LHCN-M2 (cell line): ENCODE measurements at regions not wholly inside any gene's neighbourhood (a gene's known extent, or its start where the extent isn't known, plus 50 kb on each side); places are given as distances from the start of the nearest gene placed in this dataset.
"Not testable (repeated sequence)": the region's sequence is repeated elsewhere in the genome, so short reads cannot be mapped to it uniquely, and the experiment has no call there.

Experiments
- DNase-seq: peaks from one replicate; pipeline ENCODE4 v3.0.0-alpha.2; 2012; ENCODE audit warnings: low read depth

DNA sequence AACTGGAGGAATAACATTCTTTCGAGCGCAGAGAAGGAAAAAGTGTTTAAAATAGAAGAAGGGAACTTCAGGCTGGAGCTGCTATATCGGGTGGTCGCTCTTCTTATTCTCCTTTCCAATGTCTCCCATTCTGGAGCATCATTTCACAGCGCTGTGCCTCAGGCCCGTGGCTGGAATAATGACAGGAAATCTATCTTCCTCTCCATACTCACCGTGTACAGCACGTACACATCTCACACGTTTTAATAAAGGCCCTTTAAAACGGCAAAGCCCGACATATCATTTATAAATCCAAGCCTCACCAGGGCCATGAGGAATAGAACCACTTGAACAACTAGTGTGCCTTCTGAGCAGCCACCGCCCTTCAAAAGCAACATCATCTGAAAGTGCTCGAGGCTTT, 264.4 kb downstream of the TEX29 start:
- DNase-seq = no peak

DNA sequence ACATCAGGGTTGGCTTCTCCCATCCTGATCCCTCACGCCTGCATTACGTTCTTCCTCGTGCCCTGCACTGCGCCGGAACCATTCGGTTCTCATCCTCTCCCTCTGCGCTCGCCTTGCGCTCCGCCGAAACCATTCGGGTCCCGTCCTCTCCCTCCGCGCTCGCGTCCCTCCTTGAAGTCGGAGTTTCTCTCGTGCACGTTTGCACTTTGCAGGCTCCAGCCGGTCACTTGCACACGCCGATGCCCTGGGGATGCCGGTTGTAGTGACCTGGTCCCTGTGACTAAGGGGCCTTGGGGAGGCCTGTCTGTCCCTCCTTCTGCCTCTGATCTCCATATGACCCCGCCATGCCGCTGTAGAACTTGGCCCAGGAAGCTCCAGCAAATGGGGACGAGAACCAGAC, 265.8 kb downstream of the TEX29 start:
- DNase-seq = no peak

DNA sequence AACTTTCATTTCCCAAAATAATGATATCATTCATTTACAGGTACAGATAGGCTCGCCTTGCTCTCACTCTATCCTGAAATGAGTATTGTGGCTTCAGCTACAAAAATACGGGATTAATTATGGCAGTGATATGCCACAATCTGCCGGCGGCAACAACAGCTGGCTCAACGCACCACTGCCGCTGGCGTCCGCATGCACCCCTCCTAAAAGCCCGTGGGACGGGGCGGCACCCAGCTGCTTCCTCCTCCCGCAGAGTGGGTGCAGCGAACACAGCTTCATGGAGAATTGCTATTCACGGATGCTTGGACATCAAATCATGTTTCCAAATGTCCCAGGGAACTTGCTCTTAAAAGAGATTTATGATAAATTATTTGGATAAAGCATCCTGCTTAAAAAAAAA, 266.8 kb downstream of the TEX29 start:
- DNase-seq = no peak

DNA sequence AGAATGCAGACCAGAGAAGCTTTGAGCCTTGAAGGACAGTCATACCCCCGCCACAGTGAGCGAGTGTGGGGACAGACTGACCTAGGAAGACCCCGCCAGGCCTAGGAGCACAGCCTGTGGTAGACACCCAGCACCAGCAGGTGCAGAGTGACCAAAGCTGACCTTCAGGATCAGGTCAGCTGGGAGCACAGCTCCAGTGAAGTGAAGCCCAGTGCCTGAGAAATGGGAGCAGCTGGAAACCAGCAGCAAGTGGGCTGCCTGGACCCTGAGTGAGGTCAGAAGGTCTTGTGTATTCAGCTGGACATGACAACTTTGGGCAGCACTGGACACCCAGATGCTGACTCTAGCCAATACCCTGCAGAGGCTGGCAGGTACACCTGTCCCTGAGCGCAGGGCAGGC, 268.9 kb downstream of the TEX29 start:
- no peak for DNase-seq

DNA sequence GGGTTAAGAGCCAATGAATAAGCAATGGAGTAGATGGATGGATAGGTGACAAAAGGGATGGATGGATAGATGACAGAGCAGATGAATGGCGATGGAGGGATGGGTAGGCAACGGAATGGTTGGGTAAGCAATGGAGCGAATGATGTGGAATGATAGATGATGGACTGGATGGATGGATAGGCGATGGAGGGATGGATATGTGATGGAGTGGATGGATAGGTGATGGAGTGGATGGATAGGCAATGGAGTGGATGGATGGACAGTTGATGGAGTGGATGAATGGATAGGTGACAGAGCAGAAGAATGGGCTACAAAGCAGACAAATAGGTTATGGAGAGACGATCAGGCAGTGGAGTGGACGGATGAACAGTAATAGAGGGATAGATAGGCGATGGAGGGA, 269.6 kb downstream of the TEX29 start:
- no peak for DNase-seq

DNA sequence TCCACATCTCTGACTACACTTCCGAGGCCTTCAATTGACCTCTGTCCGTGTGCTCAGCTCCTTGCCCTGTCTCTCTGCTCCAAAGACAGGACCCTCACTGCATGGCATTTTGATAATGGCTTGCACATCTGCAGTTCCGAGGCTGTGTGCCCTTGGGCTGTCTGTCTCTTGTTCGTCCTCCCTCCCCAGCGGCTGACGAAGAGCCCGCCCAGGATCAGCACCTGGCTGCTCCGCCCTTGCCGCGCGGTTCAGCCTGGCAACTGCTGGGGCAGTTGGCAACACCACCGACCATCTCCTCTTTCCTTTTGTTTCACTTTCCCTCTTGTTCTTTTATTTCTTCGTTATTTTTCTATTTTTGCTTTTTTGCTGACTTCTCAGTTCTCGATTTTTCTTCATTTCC, 270.4 kb downstream of the TEX29 start:
- DNase-seq = no peak

GRCh38 chr13:111593490-111593889, 273.0 kb downstream of the TEX29 start:
- DNase-seq = not testable (repeated sequence)

DNA sequence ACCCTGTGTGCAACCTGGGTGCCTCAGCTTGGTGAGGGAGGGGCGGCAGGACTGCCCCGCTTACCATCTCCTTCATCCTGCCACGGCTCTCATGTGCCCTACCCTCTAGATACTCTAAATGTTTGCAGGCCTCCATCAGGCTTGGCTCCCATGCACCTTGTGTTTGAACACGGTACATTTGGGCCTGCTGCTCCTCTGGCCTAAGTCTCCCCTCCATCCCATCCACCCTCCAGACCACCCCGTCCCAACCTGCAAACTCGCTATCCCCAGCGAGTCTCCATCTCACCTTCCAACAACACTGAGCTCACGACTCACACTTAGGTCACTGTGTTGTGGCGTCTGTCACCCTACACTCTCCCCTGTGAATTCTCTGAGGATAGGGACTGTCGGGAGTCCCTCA, 274.2 kb downstream of the TEX29 start:
- DNase-seq = no peak

DNA sequence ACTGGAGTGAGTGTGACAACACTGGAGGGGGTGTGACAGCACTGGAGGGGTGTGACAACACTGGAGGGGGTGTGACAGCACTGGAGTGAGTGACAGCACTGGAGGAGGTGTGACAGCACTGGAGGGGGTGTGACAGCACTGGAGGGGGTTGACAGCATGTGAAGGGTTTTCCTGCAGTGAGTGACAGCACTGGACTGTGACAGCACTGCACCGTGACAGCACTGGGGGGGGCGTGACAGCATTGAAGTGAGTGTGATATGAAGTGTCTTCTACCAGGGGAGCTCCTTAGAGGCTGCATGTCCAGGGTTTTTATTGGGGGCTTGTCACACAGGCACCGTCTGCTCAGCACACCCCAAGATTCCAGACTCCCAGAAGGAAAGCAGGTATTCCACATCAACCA, 274.8 kb downstream of the TEX29 start:
- no peak for DNase-seq

DNA sequence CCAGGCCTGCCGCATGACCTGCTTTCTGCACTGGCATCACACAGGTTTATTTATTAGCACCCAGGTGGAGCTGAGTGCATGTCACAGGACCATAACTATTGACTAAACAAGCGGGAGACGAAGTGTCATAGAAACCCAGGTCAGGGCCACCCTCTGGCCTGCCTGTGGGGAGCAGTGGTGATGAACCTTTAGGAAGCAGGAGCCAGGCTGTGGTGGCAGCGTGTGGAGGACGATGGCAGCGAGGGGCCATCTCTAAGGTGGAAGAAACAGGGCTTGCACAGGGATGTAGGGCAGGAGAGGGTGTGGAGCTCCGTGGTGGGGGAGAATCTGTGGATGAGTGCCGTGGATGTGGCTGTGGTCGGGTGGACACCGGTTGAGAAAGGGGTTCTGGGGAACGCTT, 275.3 kb downstream of the TEX29 start:
- DNase-seq = no peak

GRCh38 chr13:111597191-111597611, 276.8 kb downstream of the TEX29 start:
- DNase-seq = no peak

DNA sequence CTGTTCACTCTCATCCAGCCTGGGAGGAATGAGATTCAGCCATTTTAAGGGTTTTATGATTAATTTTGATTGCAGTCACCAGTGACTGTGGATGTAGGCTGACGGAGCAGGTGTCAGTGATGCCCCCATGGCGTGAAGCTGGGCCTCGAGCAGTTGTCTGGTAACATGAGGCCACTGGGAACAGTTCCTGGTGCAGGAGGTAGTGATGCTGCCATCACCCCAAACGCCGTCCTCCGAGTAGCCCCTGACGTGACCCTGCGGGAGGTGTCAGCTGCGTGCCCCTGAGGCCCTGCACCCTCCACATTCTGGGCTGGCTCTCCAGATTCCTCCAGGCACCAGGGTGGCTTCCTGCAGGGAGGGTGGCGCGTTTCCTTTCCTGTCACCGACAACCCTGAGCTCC, 277.2 kb downstream of the TEX29 start:
- DNase-seq = no peak

GRCh38 chr13:111598747-111599146, 278.3 kb downstream of the TEX29 start:
- DNase-seq = no peak

DNA sequence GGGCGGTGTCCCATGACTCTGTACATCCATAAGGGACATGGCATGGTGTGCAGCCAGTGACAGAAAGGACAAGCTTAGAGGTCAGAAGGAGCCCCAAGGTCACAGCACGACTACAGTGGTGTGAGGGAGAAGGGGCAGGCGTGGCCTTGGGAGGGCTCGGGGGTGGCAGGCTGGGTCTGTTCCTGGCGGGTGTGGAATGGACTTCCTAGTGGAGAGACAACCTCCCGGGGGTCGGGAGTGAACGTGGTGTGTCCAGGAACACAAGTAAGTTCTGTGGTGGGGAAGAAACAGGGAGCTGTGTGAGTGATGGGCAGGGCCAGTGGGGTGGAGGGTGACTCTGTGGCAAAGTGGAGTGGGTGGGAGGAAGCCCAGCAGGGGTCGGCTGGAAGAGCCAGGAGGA, 279.3 kb downstream of the TEX29 start:
- no peak for DNase-seq

GRCh38 chr13:111602874-111603273, 282.4 kb downstream of the TEX29 start:
- no peak for DNase-seq

DNA sequence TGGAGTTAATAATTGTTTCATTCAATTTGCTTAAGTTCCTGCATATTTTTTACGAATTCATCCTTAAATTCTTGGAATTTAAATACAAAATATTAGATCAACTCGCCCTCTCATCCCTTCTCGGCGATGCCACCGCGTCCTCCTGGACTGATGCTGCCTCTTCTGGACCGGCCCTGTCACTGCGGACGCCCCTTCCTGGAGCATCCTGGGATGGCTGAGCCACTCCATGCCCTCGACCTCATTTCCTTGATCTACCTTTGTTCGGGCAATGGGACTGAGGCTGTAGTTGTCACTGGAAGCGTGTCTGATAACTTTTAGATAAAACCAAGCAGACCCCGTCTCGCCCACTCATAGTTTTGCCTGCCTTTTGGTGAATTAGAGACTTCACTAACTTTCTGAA, 283.7 kb downstream of the TEX29 start:
- no peak for DNase-seq

GRCh38 chr13:111608556-111608955, 288.1 kb downstream of the TEX29 start:
- no peak for DNase-seq

DNA sequence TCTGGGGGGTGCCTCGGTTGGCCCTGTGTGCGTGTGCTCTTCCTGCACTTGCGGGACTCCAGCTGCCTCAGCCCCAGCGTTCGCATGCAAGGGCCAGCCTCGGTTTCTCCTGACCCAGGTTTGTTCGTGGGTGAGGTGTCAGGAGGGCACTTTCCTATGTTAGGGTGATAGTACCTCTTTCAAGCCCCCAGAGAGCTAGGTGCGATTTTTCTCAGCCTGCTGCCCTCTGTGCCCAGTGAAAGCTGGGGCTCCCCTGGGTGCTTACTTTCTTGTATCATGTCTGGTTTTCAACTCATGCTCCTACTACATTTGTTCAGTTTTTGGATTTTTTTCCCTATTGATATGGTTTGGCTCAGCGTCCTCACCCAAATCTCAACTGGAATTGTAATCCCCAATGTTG, 289.2 kb downstream of the TEX29 start:
- DNase-seq = no peak

DNA sequence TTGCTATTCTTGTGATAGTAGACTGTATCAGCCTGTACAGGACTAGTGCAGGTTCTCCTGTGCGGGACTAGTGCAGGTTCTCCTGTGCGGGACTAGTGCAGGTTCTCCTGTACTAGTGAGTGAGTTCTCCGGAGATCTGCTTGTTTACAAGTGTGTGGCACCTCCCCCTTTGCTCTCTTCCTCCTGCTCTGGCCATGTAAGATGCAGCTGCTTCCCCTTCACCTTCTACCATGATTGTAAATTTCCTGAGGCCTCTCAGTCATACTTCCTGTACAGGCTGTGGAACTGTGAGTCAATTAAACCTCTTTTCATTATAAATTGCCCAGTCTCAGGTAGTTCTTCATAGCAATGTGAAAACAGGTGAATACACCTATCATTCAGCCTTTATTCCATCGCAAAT, 289.6 kb downstream of the TEX29 start:
- DNase-seq = no peak

- DNase-seq = no peak
These were observed 290.4 kb downstream of the TEX29 start for GRCh38 chr13:111610879-111611278.

GRCh38 chr13:111611651-111612050, 291.2 kb downstream of the TEX29 start:
- DNase-seq = no peak

DNA sequence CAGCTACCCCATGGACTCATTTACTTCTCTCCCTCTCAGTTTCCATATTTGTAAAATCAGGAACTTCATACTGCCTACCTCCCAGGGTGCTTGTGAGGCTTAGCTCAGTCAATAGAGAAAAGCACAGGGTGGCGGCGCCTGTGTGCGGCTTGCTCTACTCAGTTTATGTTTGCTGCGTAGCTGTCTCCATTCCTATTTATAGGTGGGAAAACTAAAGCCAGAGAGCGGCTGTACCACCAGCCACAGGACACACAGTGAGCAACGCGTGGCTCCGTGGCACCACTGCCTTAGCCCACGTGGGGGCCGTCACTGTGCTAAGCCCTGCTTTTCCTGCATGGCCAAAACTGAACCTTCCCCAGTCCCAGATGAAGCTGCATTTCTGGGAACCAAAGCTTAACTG, 292.4 kb downstream of the TEX29 start:
- no peak for DNase-seq

DNA sequence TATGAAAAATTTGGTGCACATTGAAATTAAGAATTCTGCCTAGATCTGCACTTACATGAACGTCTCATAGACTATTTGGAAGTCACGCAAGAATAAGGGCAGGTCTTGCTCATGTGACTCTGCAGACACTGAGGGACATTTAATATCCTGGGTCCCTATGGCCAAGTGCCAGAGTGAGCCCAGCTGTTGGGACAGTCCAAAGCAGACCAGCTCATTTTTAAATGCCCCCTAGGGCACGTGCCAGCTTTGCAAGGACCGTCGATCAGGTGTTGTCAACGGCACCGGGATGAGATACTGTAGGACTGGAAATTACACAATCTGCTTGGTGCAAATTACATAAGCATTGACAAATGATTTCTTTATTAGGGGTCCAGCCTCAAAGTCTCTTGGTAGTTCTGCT, 293.6 kb downstream of the TEX29 start:
- no peak for DNase-seq

DNA sequence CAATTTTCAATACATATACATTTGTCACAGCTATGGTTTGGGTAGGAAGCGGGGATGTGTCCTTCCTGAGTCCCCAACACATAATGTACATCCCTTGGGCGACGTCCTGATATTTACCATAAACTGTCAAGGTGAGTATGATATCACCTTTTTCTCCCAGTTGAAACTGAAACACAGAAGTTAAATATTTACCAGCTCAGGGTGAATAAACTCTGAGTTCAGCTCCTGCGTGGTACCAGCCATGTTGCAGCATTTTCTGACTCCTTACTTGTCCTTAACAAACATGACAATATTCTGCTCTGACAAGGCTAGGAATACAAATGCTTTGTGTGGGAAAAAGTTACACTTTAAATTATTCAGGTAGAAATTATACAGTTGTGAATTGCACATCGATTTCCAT, 294.2 kb downstream of the TEX29 start:
- no peak for DNase-seq

- DNase-seq = no peak
These were observed 295.8 kb downstream of the TEX29 start for GRCh38 chr13:111616203-111616602.
